Activated naive CD8-positive, alpha-beta T cell treated with anti-CD3 and anti-CD28 coated beads, Interleukin-2, amount 10 ng/mL, durations not matched to agents 7 days and 5 days (primary cell): ENCODE measurements at regions not wholly inside any gene's neighbourhood (a gene's known extent, or its start where the extent isn't known, plus 50 kb on each side); places are given as distances from the start of the nearest gene placed in this dataset.

Source experiments
- ATAC-seq: fragments of 150-1000 bp; cut with Tn5 transposase; one replicate; pipeline ENCODE4 v1.10.0; 2021; ENCODE audit warnings: low read depth, moderate library complexity
- POLR2A ChIA-PET: fragments of 350-600 bp; sonication (Branson Sonifier 250); formaldehyde crosslinking; loops from one replicate; lab custom pipeline; 2021; ENCODE audit warnings: antibody characterized with exemption; lab: Charles Lee
- DNase-seq: peaks from one replicate; pipeline ENCODE4 v3.0.0; 2021
- H3K27ac Mint-ChIP-seq: one replicate; pipeline ENCODE4 v1.8.0; 2022; ENCODE audit warnings: mild to moderate bottlenecking, mixed read lengths
- H3K27me3 Mint-ChIP-seq: one replicate; pipeline ENCODE4 v1.8.0; 2022; ENCODE audit warnings: mild to moderate bottlenecking, moderate library complexity, mixed read lengths
- H3K36me3 Mint-ChIP-seq: one replicate; pipeline ENCODE4 v1.8.0; 2021; ENCODE audit warnings: mild to moderate bottlenecking, mixed read lengths
- H3K4me1 Mint-ChIP-seq: one replicate; pipeline ENCODE4 v1.8.0; 2021; ENCODE audit warnings: mixed read lengths
- H3K4me3 Mint-ChIP-seq: one replicate; pipeline ENCODE4 v1.8.0; 2022; ENCODE audit warnings: mild to moderate bottlenecking, moderate library complexity, mixed read lengths
- H3K9me3 Mint-ChIP-seq: one replicate; pipeline ENCODE4 v1.8.0; 2021; ENCODE audit warnings: mixed read lengths

GRCh38 chr11:128208329-128209137 is 378.8 kb downstream of the ETS1 start:
- Mint-ChIP-seq H3K27me3 (peaks cover 3% of the 10 kb centered on the region), H3K9me3 (peaks cover 4% of the 10 kb centered on the region), H3K27ac (no peak overlapping the region), H3K4me1 (peaks cover 3% of the 10 kb centered on the region), H3K36me3 (peaks cover 7% of the 10 kb centered on the region), H3K4me3 (no peak overlapping the region)
- DNase-seq, result no peak
- no peak for ATAC-seq
- POLR2A ChIA-PET, result interaction anchor here (0.6 kb wide), 1 partner anchor 10 kb away, joined by 4 read pairs; no protein-coding TSS in a partner anchor

DNA sequence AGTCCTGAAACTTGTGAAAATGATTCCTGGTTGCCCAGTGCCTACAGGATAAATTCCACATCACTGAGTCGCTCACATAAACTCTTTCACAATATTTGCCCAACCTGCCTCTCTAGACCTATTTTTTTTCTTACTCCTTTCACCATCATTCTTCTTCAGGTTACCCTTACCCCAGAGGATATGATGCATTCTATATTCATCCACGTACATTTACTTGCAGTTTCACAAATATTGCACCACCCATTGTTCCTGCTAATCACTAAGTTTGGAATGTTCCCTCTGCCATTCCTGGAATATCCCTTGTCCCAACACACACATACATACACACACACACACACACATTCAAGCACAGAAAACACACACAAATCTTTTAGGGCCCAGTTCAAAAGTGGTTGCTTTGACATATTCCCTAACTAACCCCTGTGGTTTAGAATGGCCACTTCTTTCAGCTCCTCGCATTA is 379.5 kb downstream of the ETS1 start:
- POLR2A ChIA-PET, result no interaction called here
- DNase-seq (no peak), ATAC-seq (no peak)
- Mint-ChIP-seq H3K9me3 (peaks cover 4% of the 10 kb centered on the region), H3K27me3 (peaks cover 3% of the 10 kb centered on the region), H3K27ac (no peak overlapping the region), H3K4me3 (no peak overlapping the region), H3K36me3 (peaks cover 7% of the 10 kb centered on the region), H3K4me1 (peaks cover 3% of the 10 kb centered on the region)

DNA sequence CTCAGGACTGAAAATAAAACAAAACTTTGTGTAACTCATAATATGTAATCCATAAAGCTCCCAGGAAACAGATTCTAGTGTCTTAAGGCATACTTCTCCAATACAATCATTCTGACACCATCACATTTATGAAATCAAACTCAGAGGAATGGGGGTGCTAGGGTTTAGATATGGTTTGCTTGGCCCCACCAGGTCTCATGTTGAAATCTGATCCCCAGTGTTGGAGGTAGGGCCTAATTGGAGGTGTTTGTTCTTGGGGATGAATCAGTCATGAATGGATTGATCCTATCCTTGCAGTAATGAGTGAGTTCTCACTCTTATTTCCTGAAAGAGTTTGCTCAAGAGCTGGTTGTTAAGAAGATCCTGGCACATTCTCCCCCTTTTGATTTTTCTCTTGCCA is 380.9 kb downstream of the ETS1 start:
- H3K27ac Mint-ChIP-seq, result no peak overlapping the region
- H3K27me3 Mint-ChIP-seq, result no peaks in the 10 kb centered on the region
- peaks cover 4% of the 10 kb centered on the region for H3K9me3 Mint-ChIP-seq
- ATAC-seq, result no peak
- H3K4me1 Mint-ChIP-seq, result peaks cover 6% of the 10 kb centered on the region
- no peak for DNase-seq
- no peak overlapping the region for H3K4me3 Mint-ChIP-seq
- peaks cover 7% of the 10 kb centered on the region for H3K36me3 Mint-ChIP-seq
- POLR2A ChIA-PET, result no interaction called here

GRCh38 chr11:128205796-128206195 is 381.6 kb downstream of the ETS1 start:
- ATAC-seq (no peak), DNase-seq (no peak)
- Mint-ChIP-seq H3K27ac (no peak overlapping the region), H3K36me3 (peaks cover 7% of the 10 kb centered on the region), H3K4me1 (peaks cover 6% of the 10 kb centered on the region), H3K4me3 (no peak overlapping the region), H3K27me3 (no peaks in the 10 kb centered on the region), H3K9me3 (peaks cover 4% of the 10 kb centered on the region)
- POLR2A ChIA-PET, result no interaction called here

GRCh38 chr11:128204898-128205297 is 382.5 kb downstream of the ETS1 start:
- no peaks in the 10 kb centered on the region for H3K27me3 Mint-ChIP-seq
- H3K36me3 Mint-ChIP-seq, result peaks cover 7% of the 10 kb centered on the region
- peaks cover 4% of the 10 kb centered on the region for H3K9me3 Mint-ChIP-seq
- no peak overlapping the region for H3K4me3 Mint-ChIP-seq
- peaks cover 6% of the 10 kb centered on the region for H3K4me1 Mint-ChIP-seq
- no peak for ATAC-seq
- no peak overlapping the region for H3K27ac Mint-ChIP-seq
- POLR2A ChIA-PET, result no interaction called here
- DNase-seq, result no peak

- DNase-seq (no peak), ATAC-seq (no peak)
- H3K27me3 Mint-ChIP-seq, result no peaks in the 10 kb centered on the region
- no peak overlapping the region for H3K4me3 Mint-ChIP-seq
- H3K36me3 Mint-ChIP-seq, result peaks cover 7% of the 10 kb centered on the region
- peaks cover 2% of the 10 kb centered on the region for H3K9me3 Mint-ChIP-seq
- H3K27ac Mint-ChIP-seq, result no peak overlapping the region
- H3K4me1 Mint-ChIP-seq, result peaks cover 3% of the 10 kb centered on the region
- POLR2A ChIA-PET, result no interaction called here
These were observed 385.6 kb downstream of the ETS1 start for GRCh38 chr11:128201801-128202200.

GRCh38 chr11:128201009-128201408 is 386.3 kb downstream of the ETS1 start:
- ATAC-seq, result no peak
- POLR2A ChIA-PET, result no interaction called here

GRCh38 chr11:128200467-128200866 is 386.9 kb downstream of the ETS1 start:
- DNase-seq, result no peak
- Mint-ChIP-seq H3K4me1 (peaks cover 5% of the 10 kb centered on the region), H3K27me3 (no peaks in the 10 kb centered on the region), H3K9me3 (no peaks in the 10 kb centered on the region), H3K4me3 (no peak overlapping the region), H3K27ac (no peak overlapping the region), H3K36me3 (no peaks in the 10 kb centered on the region)
- ATAC-seq, result no peak
- POLR2A ChIA-PET, result no interaction called here

More at GRCh38 chr11:128201009-128201408, 386.3 kb downstream of the ETS1 start:
- Mint-ChIP-seq H3K36me3 (peaks cover under 1% of the 10 kb centered on the region), H3K4me1 (peaks cover 3% of the 10 kb centered on the region), H3K27ac (no peak overlapping the region), H3K9me3 (no peaks in the 10 kb centered on the region), H3K27me3 (no peaks in the 10 kb centered on the region), H3K4me3 (no peak overlapping the region)
- DNase-seq, result no peak

DNA sequence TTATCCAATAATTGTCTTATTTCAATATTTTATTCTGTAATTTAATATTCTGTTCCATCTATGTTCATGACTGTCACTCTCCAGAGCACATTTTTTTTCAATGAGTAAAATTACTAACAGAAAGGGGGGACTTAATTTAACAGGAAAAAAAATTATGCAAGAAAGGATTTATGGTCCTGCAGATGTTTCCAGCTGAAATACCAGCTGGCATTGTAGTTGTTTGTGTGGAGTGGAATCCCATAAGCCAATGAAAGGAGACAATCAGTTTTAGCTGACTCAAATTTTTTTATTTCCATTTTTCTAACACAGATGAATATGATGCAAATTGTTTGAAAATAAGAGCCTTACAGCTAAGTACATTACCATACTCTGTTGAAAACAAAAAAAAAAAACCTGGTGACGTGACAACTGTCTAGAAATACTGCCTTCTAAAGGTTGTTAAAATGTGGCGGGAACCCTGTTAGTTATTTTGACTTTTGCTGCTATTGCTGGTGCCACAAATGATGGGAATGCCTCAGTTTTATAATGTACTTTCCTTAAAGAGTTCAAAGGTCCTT is 389.1 kb downstream of the ETS1 start:
- peaks cover 23% of the 10 kb centered on the region for H3K4me1 Mint-ChIP-seq
- POLR2A ChIA-PET, result interaction anchor here (0.7 kb wide), 2 partner anchors 10 to 21 kb away, joined by 4 read pairs; no protein-coding TSS in a partner anchor
- DNase-seq (no peak), ATAC-seq (no peak)
- no peak overlapping the region for H3K4me3 Mint-ChIP-seq
- no peaks in the 10 kb centered on the region for H3K27me3 Mint-ChIP-seq
- H3K27ac Mint-ChIP-seq, result no peak overlapping the region
- no peaks in the 10 kb centered on the region for H3K9me3 Mint-ChIP-seq
- H3K36me3 Mint-ChIP-seq, result no peaks in the 10 kb centered on the region

- ATAC-seq, result no peak
- Mint-ChIP-seq H3K4me1 (peaks cover 20% of the 10 kb centered on the region), H3K4me3 (no peak overlapping the region), H3K36me3 (no peaks in the 10 kb centered on the region), H3K9me3 (no peaks in the 10 kb centered on the region), H3K27ac (no peak overlapping the region), H3K27me3 (no peaks in the 10 kb centered on the region)
- DNase-seq, result no peak
- POLR2A ChIA-PET, result interaction anchor here (0.6 to 1.0 kb wide), 2 partner anchors 432 to 433 kb away, joined by 3 read pairs; no protein-coding TSS in a partner anchor
These were observed 391.1 kb downstream of the ETS1 start for GRCh38 chr11:128196235-128196634.

DNA sequence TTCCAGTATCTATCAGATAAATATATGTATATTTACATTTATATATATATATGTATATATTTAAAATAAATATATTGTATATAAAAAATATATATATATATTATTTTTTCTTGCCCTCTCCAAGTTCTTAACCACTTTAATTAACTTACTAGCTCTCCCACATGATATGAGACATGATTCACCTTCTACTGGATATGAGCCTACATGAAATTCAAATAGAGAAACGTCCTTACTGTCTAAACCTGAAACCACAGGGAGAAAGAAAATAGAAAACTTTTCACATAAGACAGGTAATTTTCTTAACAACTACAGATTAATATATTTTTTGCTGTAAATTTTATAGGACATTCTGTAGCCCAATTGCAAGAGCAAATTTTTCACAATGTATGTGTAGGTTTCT is 391.6 kb downstream of the ETS1 start:
- ATAC-seq (no peak), DNase-seq (no peak)
- POLR2A ChIA-PET, result interaction anchor here (0.6 to 1.0 kb wide), 2 partner anchors 432 to 434 kb away, joined by 3 read pairs; no protein-coding TSS in a partner anchor
- Mint-ChIP-seq H3K36me3 (no peaks in the 10 kb centered on the region), H3K4me3 (no peak overlapping the region), H3K9me3 (no peaks in the 10 kb centered on the region), H3K27me3 (no peaks in the 10 kb centered on the region), H3K4me1 (peaks cover 24% of the 10 kb centered on the region), H3K27ac (no peak overlapping the region)

- DNase-seq (peak; percentile 40), ATAC-seq (peak; percentile 81)
- Mint-ChIP-seq H3K9me3 (no peaks in the 10 kb centered on the region), H3K36me3 (no peaks in the 10 kb centered on the region), H3K4me1 (peaks cover 30% of the 10 kb centered on the region), H3K27ac (peak overlapping the region; percentile 11), H3K4me3 (peak overlapping the region; percentile 39), H3K27me3 (no peaks in the 10 kb centered on the region)
- POLR2A ChIA-PET, result interaction anchor here (0.6 to 1.0 kb wide), 2 partner anchors 197 to 433 kb away, joined by 3 read pairs; no protein-coding TSS in a partner anchor
These were observed 392.2 kb downstream of the ETS1 start for GRCh38 chr11:128195057-128195751.

GRCh38 chr11:128194216-128194615 is 393.1 kb downstream of the ETS1 start:
- no peaks in the 10 kb centered on the region for H3K36me3 Mint-ChIP-seq
- no peak for DNase-seq
- no peak for ATAC-seq
- no peaks in the 10 kb centered on the region for H3K9me3 Mint-ChIP-seq
- H3K27ac Mint-ChIP-seq, result no peak overlapping the region
- POLR2A ChIA-PET, result no interaction called here
- H3K27me3 Mint-ChIP-seq, result no peaks in the 10 kb centered on the region
- H3K4me1 Mint-ChIP-seq, result peaks cover 34% of the 10 kb centered on the region
- no peak overlapping the region for H3K4me3 Mint-ChIP-seq
